AG04450 (cell line): ENCODE measurements at regions not wholly inside any gene's neighbourhood (a gene's known extent, or its start where the extent isn't known, plus 50 kb on each side); places are given as distances from the start of the nearest gene placed in this dataset.

ENCODE experiments used
- CTCF ChIA-PET: fragments of 300-600, 350-600 bp; formaldehyde crosslinking; extraction: SDS; loops from one replicate; lab custom pipeline; 2022; ENCODE audit warnings: antibody characterized with exemption, inconsistent platforms; lab: Charles Lee
- POLR2A ChIA-PET: fragments of 350-600 bp; formaldehyde crosslinking; extraction: SDS; loops from one replicate; lab custom pipeline; 2021; ENCODE audit warnings: antibody characterized with exemption, inconsistent platforms; lab: Yijun Ruan, JAX
- DNase-seq: peaks from one replicate; pipeline ENCODE4 v3.0.0-alpha.2; 2011; ENCODE audit warnings: low read depth, low spot score
- H3K27ac ChIP-seq: one replicate; pipeline ENCODE4 v1.5.1; 2012; ENCODE audit warnings: low read depth, low read length, control low read depth
- H3K27me3 ChIP-seq: one replicate; pipeline ENCODE4 v1.6.0; 2012; ENCODE audit warnings: low read length; ENCODE audit not compliant: control insufficient read depth, insufficient read depth
- H3K4me3 ChIP-seq: 2 replicates; pipeline ENCODE4 v1.5.1; 2011; ENCODE audit warnings: mild to moderate bottlenecking, low read depth, low read length, control low read depth
- H3K9me3 ChIP-seq: 2 replicates; pipeline ENCODE4 v1.5.1; 2012; ENCODE audit warnings: low read length; ENCODE audit not compliant: control insufficient read depth, insufficient read depth
- TF ChIP-seq, protein P1 (sequence below): IDR thresholded peaks from 2 replicates; pipeline ENCODE4 v1.5.1; 2011; ENCODE audit warnings: low read depth, low read length, control low read depth, inconsistent platforms

DNA sequence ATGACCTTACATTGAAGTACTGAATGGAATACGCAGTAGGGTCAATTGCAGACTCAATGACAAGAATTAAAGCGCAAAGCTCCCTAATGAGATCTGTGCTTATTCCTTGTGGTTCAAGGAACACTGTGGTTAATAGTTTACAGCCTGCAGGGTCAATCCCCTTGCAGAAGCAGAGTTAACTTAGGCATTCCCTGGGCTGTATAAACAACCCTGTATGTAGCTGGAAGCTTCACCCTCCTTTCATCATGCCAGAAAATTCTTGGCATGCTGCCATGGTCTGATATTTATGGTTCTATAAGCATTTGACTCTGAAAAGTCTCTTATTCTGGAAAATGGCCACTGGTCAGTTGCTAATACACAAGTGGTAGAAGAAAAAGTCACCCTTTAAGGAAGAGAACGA lies 227.7 kb downstream of the NOVA1 start:
- no peaks in the 10 kb centered on the region; the same call in none of the 2 replicates for H3K9me3 ChIP-seq
- ChIA-PET POLR2A (no interaction called here), CTCF (no interaction called here)
- no peak for DNase-seq
- no peak overlapping the region for H3K27ac ChIP-seq
- H3K4me3 ChIP-seq, result no peak overlapping the region
- TF ChIP-seq, protein P1, sequence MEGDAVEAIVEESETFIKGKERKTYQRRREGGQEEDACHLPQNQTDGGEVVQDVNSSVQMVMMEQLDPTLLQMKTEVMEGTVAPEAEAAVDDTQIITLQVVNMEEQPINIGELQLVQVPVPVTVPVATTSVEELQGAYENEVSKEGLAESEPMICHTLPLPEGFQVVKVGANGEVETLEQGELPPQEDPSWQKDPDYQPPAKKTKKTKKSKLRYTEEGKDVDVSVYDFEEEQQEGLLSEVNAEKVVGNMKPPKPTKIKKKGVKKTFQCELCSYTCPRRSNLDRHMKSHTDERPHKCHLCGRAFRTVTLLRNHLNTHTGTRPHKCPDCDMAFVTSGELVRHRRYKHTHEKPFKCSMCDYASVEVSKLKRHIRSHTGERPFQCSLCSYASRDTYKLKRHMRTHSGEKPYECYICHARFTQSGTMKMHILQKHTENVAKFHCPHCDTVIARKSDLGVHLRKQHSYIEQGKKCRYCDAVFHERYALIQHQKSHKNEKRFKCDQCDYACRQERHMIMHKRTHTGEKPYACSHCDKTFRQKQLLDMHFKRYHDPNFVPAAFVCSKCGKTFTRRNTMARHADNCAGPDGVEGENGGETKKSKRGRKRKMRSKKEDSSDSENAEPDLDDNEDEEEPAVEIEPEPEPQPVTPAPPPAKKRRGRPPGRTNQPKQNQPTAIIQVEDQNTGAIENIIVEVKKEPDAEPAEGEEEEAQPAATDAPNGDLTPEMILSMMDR, result no peak
- no peaks in the 10 kb centered on the region for H3K27me3 ChIP-seq

DNA sequence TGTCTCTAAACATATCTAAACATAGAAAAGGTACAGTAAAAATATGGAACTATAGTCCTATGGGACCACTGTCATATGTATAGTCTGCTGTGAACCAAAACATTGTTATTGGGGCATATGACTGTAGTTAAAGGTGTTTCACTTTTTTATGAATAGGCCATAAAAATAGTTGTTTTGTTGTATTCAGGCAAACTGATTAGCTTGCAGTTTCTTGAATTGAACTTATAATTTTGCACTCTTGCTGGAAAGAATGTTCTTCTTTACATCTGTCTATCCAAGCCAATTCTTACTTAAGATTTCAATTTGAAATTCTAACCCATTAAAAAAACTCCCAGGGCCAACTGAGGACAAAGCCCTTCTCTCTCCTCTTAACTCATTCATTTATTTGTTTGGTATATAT lies 234.1 kb downstream of the NOVA1 start:
- H3K9me3 ChIP-seq, result peaks cover 4% of the 10 kb centered on the region; the same call in 1 of the 2 replicates
- H3K4me3 ChIP-seq, result no peak overlapping the region
- POLR2A ChIA-PET, result no interaction called here
- TF ChIP-seq, protein P1, result no peak
- CTCF ChIA-PET, result no interaction called here
- no peaks in the 10 kb centered on the region for H3K27me3 ChIP-seq
- H3K27ac ChIP-seq, result no peak overlapping the region
- no peak for DNase-seq

- ChIA-PET CTCF (no interaction called here), POLR2A (no interaction called here)
- DNase-seq, result no peak
- no peaks in the 10 kb centered on the region for H3K27me3 ChIP-seq
- TF ChIP-seq, protein P1, result no peak
- peaks cover 3% of the 10 kb centered on the region for H3K9me3 ChIP-seq
- H3K27ac ChIP-seq, result no peak overlapping the region
- H3K4me3 ChIP-seq, result no peak overlapping the region
These were observed 253.2 kb downstream of the NOVA1 start for GRCh38 chr14:26344596-26344995.

GRCh38 chr14:26339381-26339780 lies 258.5 kb downstream of the NOVA1 start:
- Histone ChIP-seq H3K9me3 (peaks cover 3% of the 10 kb centered on the region), H3K27me3 (no peaks in the 10 kb centered on the region), H3K27ac (no peak overlapping the region), H3K4me3 (no peak overlapping the region)
- ChIA-PET POLR2A (no interaction called here), CTCF (no interaction called here)
- DNase-seq, result no peak
- TF ChIP-seq, protein P1, result no peak

DNA sequence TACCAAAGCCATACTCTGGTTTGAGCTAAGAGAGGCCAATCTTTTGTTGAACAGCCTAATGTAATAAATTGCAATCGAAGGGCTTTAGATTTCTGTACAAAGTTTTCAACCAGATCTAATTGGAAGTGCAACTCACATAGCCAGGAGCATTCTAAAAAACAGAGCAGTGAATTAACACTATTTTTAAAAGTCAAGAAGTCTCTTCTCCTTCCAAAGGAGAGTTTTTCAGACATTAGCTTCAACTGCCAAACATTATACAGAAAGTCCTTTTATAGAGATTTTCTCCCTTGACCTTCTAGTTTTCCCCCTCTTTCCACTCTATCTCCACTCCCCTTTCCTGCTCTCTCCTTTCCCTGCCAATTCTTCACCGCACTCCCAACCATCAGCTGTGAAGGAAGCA lies 259.6 kb downstream of the NOVA1 start:
- ChIA-PET CTCF (no interaction called here), POLR2A (no interaction called here)
- no peak for DNase-seq
- H3K27me3 ChIP-seq, result no peaks in the 10 kb centered on the region
- peaks cover 3% of the 10 kb centered on the region for H3K9me3 ChIP-seq
- no peak overlapping the region for H3K27ac ChIP-seq
- no peak overlapping the region for H3K4me3 ChIP-seq
- TF ChIP-seq, protein P1, result no peak
